Fibroblast of pulmonary artery (primary cell): ENCODE measurements at regions not wholly inside any gene's neighbourhood (a gene's known extent, or its start where the extent isn't known, plus 50 kb on each side); places are given as distances from the start of the nearest gene placed in this dataset.
"Not testable (repeated sequence)": the region's sequence is repeated elsewhere in the genome, so short reads cannot be mapped to it uniquely, and the experiment has no call there.

Experiments
- DNase-seq: peaks from one replicate; pipeline ENCODE4 v3.0.0-alpha.2; 2010; ENCODE audit warnings: low read depth
- H3K4me3 ChIP-seq: replicated peaks from 2 replicates; pipeline ENCODE4 v1.5.1; 2011; ENCODE audit warnings: low read depth, mild to moderate bottlenecking, control low read depth, low read length, moderate library complexity
- CTCF ChIP-seq: IDR thresholded peaks from 2 replicates; pipeline ENCODE4 v1.5.1; 2011; ENCODE audit warnings: mild to moderate bottlenecking, control low read depth, low read length, inconsistent platforms; ENCODE audit errors: missing control alignments

DNA sequence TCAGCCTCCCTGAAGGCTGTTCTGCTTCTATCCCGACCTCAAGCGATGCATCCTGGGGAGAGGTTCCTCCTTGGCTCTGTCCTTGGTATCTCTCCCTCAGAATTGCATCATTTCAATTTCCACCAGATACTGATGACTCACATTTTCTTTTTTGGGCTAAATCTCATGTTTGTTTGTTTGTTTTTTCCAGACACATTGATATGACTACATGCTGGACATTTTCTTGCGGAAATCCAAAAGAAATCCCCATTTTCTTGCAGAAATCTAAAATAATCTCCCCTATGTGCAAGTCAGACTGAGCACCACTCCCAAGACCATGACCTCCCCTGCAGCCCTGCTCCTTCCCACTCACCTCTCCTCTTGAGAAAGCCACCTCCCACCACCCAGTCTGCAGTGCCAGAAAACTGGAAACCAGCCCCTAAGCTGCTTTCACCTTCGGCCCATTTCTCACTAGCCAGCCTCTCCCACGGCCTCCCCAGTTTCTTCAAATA lies 260.2 kb upstream of the PRKCQ start:
- no peak overlapping the region for H3K4me3 ChIP-seq
- DNase-seq = peak; percentile 16
- TF ChIP-seq CTCF = no peak

DNA sequence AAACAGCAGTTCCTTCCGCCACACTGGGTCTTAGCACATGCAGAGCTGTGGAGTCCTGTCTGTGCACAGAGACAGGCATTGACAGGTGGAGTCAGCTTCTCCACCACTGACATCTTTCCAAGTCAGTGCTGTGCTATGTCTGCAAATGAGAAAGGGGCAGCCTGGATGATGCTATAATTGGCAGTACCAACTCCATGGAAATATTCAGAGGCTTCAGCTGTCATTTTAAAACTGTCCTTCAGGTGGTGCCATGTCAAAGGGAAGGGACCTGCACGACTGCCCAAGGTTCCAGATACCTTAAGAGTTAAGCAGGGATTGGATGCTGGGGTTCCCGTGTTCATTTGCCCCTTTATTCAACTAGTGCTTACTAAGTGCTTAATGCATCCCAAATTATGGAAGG lies 258.0 kb upstream of the PRKCQ start:
- peak; percentile 15 for TF ChIP-seq CTCF
- DNase-seq = no peak

DNA sequence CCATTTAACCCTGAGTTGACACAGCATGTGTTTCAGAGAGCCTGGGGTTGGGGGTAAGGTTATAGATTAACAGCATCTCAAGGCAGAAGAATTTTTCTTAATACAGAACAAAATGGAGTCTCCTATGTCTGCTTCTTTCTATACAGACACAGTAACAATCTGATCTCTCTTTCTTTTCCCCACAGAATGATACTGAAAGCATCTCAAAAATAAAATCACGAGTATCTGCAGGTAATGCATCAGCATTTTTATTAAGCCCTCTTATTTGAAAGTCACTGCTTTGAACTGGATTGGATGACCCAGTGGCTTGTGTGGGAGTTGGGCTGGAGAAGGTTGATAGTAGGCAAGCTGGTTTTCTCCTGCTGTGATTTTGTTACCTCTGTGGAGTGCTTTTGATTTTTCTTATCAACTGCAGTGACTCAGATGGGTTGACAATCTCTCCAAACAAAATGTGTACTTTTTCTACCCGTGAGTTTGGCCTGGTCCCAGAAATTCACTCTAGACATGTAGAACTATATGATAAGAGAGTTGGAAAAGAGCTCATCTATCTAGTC lies 253.5 kb upstream of the PRKCQ start:
- no peak overlapping the region for H3K4me3 ChIP-seq
- TF ChIP-seq CTCF = no peak
- DNase-seq = no peak

More for the DNA sequence above, 258.0 kb upstream of the PRKCQ start:
- no peak overlapping the region for H3K4me3 ChIP-seq

- not testable (repeated sequence) for H3K4me3 ChIP-seq, DNase-seq
Measured at GRCh38 chr10:6830981-6831380, 250.9 kb upstream of the PRKCQ start.

DNA sequence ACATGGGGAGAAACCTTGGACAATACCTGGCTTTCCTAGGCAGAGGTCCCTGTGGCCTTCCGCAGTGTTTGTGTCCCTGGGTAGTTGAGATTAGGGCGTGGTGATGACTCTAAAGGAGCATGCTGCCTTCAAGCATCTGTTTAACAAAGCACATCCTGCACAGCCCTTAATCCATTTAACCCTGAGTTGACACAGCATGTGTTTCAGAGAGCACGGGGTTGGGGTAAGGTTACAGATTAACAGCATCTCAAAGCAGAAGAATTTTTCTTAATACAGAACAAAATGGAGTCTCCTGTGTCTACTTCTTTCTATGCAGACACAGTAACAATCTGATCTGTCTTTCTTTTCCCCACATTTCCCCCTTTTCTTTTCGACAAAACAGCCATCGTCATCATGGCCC lies 244.7 kb upstream of the PRKCQ start:
- DNase-seq = not testable (repeated sequence)

DNA sequence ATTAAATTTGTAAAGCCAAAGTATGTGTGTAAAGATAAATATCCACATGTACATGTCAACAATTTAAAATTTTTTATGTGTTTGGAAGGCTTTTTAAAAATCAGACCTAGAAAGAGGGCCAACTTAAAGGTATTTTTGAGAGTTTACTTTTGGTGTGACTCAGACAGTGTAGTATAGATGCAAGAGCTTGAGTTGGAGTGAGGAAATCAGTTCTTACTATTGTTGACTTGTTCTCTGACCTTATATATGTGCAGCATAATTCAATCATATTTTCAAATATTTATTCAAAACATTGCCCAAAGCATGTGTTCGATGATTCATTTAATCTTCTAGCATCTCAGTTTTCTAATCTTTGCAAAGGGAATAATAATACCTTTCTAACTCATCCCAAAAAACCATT lies 243.7 kb upstream of the PRKCQ start:
- no peak for TF ChIP-seq CTCF
- DNase-seq = no peak
- H3K4me3 ChIP-seq = no peak overlapping the region

More for the DNA sequence above, 244.7 kb upstream of the PRKCQ start:
- not testable (repeated sequence) for H3K4me3 ChIP-seq

DNA sequence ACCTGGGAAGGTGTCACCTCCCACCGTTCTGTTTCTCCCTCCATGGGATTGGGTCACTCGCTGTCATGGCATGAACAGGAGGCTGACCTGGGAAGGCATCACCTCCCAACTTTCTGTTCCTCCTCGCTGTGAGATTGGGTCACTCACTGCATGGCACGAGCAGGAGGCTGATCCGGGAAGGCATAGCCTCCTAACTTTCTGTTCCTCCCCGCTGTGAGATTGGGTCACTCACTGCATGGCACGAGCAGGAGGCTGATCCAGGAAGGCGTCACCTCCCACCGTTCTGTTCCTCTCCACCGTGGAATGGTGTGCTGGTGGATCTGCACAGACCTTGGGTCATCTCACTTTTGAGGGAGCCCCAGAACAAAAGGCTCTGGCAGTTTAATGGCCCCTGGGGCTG lies 239.2 kb upstream of the PRKCQ start:
- DNase-seq = no peak
- no peak overlapping the region for H3K4me3 ChIP-seq
- TF ChIP-seq CTCF = no peak

DNA sequence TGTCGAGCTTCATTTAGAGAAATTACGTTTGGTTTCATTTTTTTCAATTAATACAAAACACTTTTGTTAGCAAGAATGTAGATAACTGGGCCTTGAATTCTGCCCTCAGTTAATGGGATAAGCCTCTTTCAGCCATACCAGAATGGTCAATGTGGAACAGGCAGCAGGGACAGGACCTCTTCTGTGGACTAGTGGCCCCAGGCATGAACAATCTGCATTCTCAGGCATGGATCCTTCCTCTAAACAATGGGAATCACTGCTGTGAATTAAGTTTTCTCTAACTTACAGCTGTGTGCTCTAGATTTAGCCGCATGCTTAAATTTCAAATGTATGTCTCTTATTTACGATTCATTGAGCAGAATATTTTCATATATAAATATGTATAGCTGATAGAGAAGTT lies 237.7 kb upstream of the PRKCQ start:
- no peak overlapping the region for H3K4me3 ChIP-seq

More for the DNA sequence above, 237.7 kb upstream of the PRKCQ start:
- DNase-seq = no peak
- no peak for TF ChIP-seq CTCF
